ENCODE measurements at regions not wholly inside any gene's neighbourhood (a gene's known extent, or its start where the extent isn't known, plus 50 kb on each side); places are given as distances from the start of the nearest gene placed in this dataset.

DNA sequence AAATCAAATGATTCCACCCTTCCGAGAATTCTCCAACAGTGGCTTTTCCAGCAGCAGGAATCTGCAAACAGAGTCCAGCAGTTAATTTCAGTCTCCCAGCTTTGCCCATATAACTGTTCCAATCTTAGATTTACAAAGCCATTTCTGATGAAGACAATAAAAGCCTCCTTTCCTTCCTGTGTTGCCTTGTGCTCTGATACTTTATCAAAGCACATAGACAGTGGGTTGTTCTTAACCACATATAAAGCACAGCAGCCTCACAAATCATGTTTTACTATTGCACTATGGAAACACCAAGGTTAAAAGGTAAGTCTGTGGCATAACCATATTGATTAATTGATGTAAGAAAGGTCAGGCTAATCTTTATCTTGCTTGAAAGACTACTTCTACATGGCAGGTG, 89.8 kb upstream of the MMADHC start:
- no peak for TF ChIP-seq POLR2A (IDR thresholded peaks at IDR 0.05)
- TF ChIP-seq, protein P1, sequence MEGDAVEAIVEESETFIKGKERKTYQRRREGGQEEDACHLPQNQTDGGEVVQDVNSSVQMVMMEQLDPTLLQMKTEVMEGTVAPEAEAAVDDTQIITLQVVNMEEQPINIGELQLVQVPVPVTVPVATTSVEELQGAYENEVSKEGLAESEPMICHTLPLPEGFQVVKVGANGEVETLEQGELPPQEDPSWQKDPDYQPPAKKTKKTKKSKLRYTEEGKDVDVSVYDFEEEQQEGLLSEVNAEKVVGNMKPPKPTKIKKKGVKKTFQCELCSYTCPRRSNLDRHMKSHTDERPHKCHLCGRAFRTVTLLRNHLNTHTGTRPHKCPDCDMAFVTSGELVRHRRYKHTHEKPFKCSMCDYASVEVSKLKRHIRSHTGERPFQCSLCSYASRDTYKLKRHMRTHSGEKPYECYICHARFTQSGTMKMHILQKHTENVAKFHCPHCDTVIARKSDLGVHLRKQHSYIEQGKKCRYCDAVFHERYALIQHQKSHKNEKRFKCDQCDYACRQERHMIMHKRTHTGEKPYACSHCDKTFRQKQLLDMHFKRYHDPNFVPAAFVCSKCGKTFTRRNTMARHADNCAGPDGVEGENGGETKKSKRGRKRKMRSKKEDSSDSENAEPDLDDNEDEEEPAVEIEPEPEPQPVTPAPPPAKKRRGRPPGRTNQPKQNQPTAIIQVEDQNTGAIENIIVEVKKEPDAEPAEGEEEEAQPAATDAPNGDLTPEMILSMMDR (IDR thresholded peaks at IDR 0.05): no peak

Measured in lower leg skin (tissue), 3 donors.